Hepatocyte (in vitro differentiated cells): ENCODE measurements at regions not wholly inside any gene's neighbourhood (a gene's known extent, or its start where the extent isn't known, plus 50 kb on each side); places are given as distances from the start of the nearest gene placed in this dataset.

ENCODE experiments used
- DNase-seq: peaks from one replicate; pipeline ENCODE4 v3.0.0-alpha.2; 2016; ENCODE audit warnings: low spot score
- H2AFZ ChIP-seq: fragments of 200-600 bp; sonication (generic); 2 replicates; pipeline ENCODE4 v1.6.0; 2016; ENCODE audit warnings: antibody characterized with exemption, mild to moderate bottlenecking
- H3K27ac ChIP-seq: fragments of 200-600 bp; sonication (generic); 2 replicates; pipeline ENCODE4 v1.5.1; 2016; ENCODE audit warnings: mild to moderate bottlenecking
- H3K27me3 ChIP-seq: fragments of 200-600 bp; sonication (generic); 2 replicates; pipeline ENCODE4 v1.6.1; 2016
- H3K36me3 ChIP-seq: fragments of 200-600 bp; sonication (generic); replicated peaks from 2 replicates; pipeline ENCODE4 v1.5.1; 2016; ENCODE audit warnings: low read depth; ENCODE audit not compliant: insufficient read depth
- H3K4me1 ChIP-seq: fragments of 200-600 bp; sonication (generic); 2 replicates; pipeline ENCODE4 v1.5.1; 2016; ENCODE audit warnings: mild to moderate bottlenecking, moderate library complexity; ENCODE audit not compliant: insufficient read depth
- H3K4me2 ChIP-seq: fragments of 200-600 bp; sonication (generic); 2 replicates; pipeline ENCODE4 v1.6.0; 2016
- H3K4me3 ChIP-seq: fragments of 200-600 bp; sonication (generic); 2 replicates; pipeline ENCODE4 v1.5.1; 2016; ENCODE audit warnings: mild to moderate bottlenecking
- H3K79me2 ChIP-seq: fragments of 200-600 bp; sonication (generic); 2 replicates; pipeline ENCODE4 v1.6.0; 2017; ENCODE audit warnings: mild to moderate bottlenecking
- H3K9me2 ChIP-seq: fragments of 200-600 bp; sonication (generic); replicated peaks from 2 replicates; pipeline ENCODE4 v1.6.0; 2017; ENCODE audit warnings: mild to moderate bottlenecking; ENCODE audit not compliant: insufficient read depth
- H3K9me3 ChIP-seq: fragments of 200-600 bp; sonication (generic); 2 replicates; pipeline ENCODE4 v1.5.1; 2016; ENCODE audit warnings: low read depth, mild to moderate bottlenecking
- H4K20me1 ChIP-seq: fragments of 200-600 bp; sonication (generic); 2 replicates; pipeline ENCODE4 v1.6.0; 2016; ENCODE audit warnings: mild to moderate bottlenecking; ENCODE audit not compliant: insufficient read depth, poor library complexity, severe bottlenecking
- CTCF ChIP-seq: fragments of 200-600 bp; sonication (generic); IDR thresholded peaks from 2 replicates; pipeline ENCODE4 v1.5.1; 2016; ENCODE audit warnings: antibody characterized with exemption, mild to moderate bottlenecking; ENCODE audit not compliant: poor library complexity
- EZH2 ChIP-seq: fragments of 200-600 bp; sonication (generic); IDR thresholded peaks from 2 replicates; pipeline ENCODE4 v1.6.1; 2016; ENCODE audit warnings: antibody characterized with exemption, mild to moderate bottlenecking, borderline replicate concordance
- EZH2phosphoT487 ChIP-seq: fragments of 200-600 bp; sonication (generic); IDR thresholded peaks from one replicate; pipeline ENCODE4 v1.6.1; 2018; ENCODE audit warnings: antibody characterized with exemption, mild to moderate bottlenecking, low read depth, moderate library complexity; ENCODE audit not compliant: unreplicated experiment, severe bottlenecking
- WGBS: methylation state at CpG from one replicate; pipeline ENCODE4 v1.1.6; 2016; ENCODE audit warnings: low lambda C conversion rate; ENCODE audit errors: missing lambda C conversion rate; 5-methylcytosine and 5-hydroxymethylcytosine counted together

DNA sequence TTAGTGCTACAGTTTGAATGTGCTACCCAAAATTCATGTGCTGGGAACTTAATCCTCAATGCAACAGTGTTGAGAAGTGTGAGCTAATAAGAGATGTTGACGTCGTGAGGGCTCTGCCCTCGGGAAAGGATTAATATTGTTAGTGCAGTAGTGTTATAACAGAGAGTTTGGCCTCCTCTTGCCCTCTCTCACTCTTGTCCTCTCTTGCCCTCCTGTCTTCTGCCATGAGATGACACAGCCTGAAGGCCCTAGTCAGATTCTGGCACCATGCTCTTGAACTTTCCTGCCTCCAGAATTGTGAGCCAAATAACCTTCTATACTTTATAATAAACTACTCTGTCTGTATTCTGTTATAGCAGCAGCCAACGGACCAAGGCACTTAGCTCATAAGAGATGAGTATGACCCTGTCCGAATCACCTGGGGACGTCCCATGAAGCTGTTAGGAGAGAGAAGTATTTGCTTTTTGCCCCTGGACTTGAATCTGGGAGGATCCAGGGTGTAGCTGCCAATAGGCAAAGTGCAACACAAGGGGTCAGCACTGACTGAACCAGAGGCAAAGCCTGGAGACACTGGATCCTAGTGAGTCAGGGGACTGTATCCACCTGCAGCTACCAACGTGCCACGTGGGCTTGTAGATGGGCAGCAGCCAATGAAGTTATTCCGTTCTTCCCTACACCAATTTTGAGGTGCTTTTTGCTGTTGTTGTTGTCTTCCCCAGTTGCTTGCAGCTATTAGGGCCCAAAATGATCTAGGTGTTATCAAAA is 233.7 kb downstream of the THBS2 start:
- TF ChIP-seq CTCF (peak; percentile 9), EZH2phosphoT487 (no peak)
- Histone ChIP-seq H2AFZ (no peak overlapping the region), H3K4me2 (no peak overlapping the region), H3K9me2 (no peaks in the 10 kb centered on the region), H3K4me1 (no peaks in the 10 kb centered on the region), H3K4me3 (no peak overlapping the region), H3K27me3 (no peaks in the 10 kb centered on the region), H4K20me1 (no peaks in the 10 kb centered on the region), H3K27ac (no peak overlapping the region), H3K36me3 (no peaks in the 10 kb centered on the region), H3K9me3 (no peaks in the 10 kb centered on the region), H3K79me2 (no peaks in the 10 kb centered on the region)
- WGBS = 79% methylated on average over 9 of the region's 9 CpGs
- DNase-seq = no peak

DNA sequence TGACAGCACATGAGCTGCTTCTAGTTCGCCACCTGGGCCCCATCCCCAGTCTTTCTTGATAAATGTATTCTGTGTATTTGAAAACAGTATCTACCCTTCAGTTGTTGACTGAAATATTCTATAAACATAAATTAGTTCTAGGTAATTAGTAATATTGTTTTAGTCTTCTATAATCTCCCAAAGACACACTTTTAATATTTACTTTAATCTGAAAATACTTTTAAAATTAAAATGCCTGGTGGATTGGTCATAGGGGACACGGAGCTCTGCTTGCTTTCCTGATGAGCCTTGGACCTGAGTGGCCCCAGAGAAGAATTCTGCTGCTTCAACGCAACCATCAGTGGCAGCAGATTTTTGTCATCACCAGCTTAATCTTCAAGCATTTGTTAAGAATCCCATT is 234.5 kb downstream of the THBS2 start:
- H3K9me2 ChIP-seq = no peaks in the 10 kb centered on the region
- 89% methylated on average over 3 of the region's 3 CpGs for WGBS

DNA sequence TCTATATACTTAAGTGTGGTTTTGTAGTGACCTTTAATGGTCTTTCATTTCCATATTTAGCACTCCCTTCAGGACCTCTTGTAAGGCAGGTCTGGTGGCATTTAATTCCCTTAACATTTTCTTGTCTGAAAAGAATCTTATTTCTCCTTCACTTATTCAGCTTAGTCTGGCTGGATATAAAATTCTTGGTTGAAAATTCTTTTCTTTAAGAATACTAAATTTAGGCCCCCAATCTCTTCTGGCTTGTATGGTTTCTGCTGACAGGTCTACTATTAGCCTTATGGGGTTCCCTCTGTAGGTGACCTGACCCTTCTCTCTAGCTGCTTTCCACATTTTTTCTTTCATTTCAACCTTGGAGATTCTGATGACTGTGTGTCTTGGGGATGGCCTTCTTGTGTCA is 236.9 kb downstream of the THBS2 start:
- Histone ChIP-seq H3K4me2 (no peak overlapping the region), H3K4me3 (no peak overlapping the region), H3K79me2 (no peaks in the 10 kb centered on the region), H3K27ac (no peak overlapping the region), H3K9me2 (no peaks in the 10 kb centered on the region), H3K4me1 (no peaks in the 10 kb centered on the region), H3K9me3 (no peaks in the 10 kb centered on the region), H3K36me3 (no peaks in the 10 kb centered on the region), H3K27me3 (no peaks in the 10 kb centered on the region), H2AFZ (no peak overlapping the region), H4K20me1 (no peaks in the 10 kb centered on the region)
- TF ChIP-seq EZH2phosphoT487 (no peak), EZH2 (no peak), CTCF (no peak)
- DNase-seq = no peak

More for the DNA sequence above, 234.5 kb downstream of the THBS2 start:
- Histone ChIP-seq H3K4me3 (no peak overlapping the region), H3K4me2 (no peak overlapping the region), H3K9me3 (no peaks in the 10 kb centered on the region), H3K36me3 (no peaks in the 10 kb centered on the region), H2AFZ (no peak overlapping the region), H3K27ac (no peak overlapping the region), H3K4me1 (no peaks in the 10 kb centered on the region), H3K27me3 (no peaks in the 10 kb centered on the region), H3K79me2 (no peaks in the 10 kb centered on the region), H4K20me1 (no peaks in the 10 kb centered on the region)
- DNase-seq = no peak
- TF ChIP-seq EZH2 = no peak
- no peak for TF ChIP-seq CTCF
- TF ChIP-seq EZH2phosphoT487 = no peak
